GM21737 (cell line): ENCODE measurements at regions not wholly inside any gene's neighbourhood (a gene's known extent, or its start where the extent isn't known, plus 50 kb on each side); places are given as distances from the start of the nearest gene placed in this dataset.
"Not testable (repeated sequence)": the region's sequence is repeated elsewhere in the genome, so short reads cannot be mapped to it uniquely, and the experiment has no call there.

Experiments used
- ATAC-seq: cut with Tn5 transposase; IDR thresholded peaks from one replicate; pipeline ENCODE4 v1.9.1; 2021; ENCODE audit warnings: mild to moderate bottlenecking, moderate library complexity; ENCODE audit not compliant: unreplicated experiment

DNA sequence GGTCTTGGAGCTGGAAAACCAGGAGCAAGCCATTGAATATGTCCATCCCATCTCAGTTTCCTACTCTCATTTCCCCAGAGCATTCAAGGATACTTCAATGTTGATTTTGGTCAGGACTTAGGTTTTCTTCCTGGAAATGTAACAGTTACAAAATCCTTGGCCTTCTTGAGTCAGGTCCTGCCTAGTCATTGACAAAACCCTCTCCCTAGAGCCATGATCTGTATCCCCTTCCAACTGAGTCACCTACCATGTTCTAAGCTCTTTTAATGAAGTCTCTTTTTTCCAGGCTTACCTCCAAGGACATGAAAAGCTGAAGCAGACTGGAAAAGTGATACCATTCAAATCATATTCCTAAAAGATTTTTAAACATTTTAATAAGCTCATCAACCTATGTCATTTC lies 549.2 kb downstream of the GALC start:
- ATAC-seq, result no peak

DNA sequence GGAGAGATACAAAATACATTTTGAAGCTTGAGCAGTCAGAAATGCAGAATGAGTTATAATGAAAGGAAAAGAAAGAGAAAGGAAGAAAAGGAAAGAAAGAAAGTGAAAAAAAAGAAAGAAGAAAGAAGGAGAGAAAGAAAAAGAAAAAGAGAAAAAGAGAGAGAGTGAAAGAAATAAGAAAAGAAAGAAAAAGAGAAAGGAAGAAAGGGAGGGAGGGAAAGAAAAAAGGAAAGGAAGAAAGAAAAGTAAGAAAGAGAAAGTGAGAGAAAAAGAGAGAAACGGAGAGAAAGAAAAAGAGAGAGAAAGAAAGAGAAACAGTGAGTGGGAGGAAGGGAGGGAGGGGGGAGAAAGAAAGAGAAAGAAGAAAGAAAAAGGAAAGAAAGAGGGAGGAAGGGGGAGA lies 549.9 kb downstream of the GALC start:
- no peak for ATAC-seq

DNA sequence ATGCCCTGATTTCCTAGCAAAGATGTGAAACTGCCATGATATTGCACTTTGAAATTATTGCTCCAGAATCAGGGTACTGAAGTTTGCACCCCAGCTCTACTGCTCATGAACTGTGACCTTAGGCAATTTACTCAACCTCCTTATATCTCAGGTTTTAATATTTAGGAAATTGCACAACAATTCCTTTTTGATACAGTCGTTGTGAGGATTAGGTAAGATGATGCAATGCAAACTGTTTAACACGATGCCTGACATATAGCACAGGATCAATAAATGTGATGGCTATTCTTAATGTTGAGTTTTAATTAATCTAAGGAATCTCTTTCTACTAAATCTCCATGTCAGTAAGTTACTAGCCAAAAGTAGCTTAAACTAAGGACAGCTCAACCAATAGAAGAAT lies 555.8 kb downstream of the GALC start:
- no peak for ATAC-seq

DNA sequence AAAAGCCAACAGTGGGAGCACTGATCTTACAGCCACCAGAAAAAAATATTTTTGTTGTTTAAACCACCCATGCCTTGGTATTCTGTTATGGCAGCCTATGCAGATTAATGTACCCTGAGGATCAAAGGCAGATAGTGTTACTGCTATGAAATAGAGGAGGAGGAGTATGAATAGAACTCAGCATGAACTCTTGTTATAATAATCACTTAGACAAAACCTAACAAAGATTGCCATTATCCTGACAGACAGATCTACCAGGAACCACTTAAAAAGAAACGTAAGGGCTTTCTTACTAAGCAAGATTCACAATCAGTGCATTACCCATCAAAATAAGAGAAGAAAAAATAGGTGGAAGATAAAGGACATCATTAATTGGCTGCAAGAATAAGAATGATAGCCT lies 558.3 kb downstream of the GALC start:
- ATAC-seq, result no peak

- no peak for ATAC-seq
These were observed 559.0 kb downstream of the GALC start for GRCh38 chr14:87434011-87434410.

DNA sequence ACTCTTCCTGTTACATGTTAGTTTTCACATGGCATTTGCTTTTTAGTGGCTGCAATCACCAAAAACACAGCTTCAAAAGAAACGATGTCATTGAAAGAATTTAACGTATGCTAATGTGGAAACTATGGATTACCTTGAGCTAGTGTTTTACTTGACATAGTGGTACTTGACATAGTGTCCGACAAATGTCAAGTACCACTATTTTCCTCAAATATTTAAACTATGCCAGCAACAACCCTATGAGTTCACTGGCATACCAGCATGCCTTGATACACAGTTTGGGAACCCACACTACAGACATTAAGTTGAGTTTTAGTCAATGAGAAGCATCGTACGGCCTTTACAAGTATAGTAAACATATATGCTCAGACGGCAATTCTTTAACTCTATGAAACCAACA lies 560.3 kb downstream of the GALC start:
- ATAC-seq, result no peak

GRCh38 chr14:87430810-87431209 lies 562.2 kb downstream of the GALC start:
- no peak for ATAC-seq

DNA sequence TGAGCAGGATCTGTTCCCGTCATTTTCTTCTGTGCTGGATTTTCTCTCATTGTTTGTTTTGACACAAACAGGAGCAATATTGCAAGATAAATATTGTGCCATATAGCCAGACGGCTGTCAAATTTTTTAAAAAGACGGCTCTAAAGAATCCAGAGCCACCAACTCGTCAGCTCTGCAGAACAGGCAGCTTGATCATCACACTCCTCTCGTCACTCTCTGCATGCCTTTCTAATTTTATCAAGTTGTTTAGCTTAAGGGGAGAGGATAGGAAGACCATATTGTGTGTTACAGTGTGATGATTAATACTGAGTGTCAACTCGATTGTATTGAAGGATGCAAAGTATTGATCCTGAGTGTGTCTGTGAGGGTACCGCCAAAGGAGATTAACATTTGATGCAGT lies 562.8 kb downstream of the GALC start:
- no peak for ATAC-seq

GRCh38 chr14:87419925-87420324 lies 573.1 kb downstream of the GALC start:
- no peak for ATAC-seq

GRCh38 chr14:87411370-87411769 lies 581.6 kb downstream of the GALC start:
- ATAC-seq, result no peak

DNA sequence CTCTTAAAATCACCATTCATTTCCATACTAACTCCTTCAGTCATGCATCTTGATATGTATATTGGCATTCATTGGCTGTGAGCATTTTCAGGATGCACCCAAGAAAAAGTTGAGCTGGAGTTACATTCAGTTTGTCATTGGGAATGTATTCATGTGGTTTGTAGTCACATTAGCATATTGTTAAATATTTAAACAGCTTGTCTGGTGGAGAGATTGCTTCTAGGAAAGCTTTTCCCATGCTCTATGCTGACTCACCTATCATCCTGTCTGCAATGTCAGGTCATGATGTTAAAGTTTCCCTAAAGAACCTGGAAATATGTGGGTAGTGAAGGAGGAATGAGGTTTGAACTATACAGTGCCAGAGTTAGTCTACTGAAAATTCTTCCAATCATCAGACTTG lies 583.6 kb downstream of the GALC start:
- no peak for ATAC-seq

- no peak for ATAC-seq
These were observed 585.6 kb downstream of the GALC start for GRCh38 chr14:87407344-87407743.

DNA sequence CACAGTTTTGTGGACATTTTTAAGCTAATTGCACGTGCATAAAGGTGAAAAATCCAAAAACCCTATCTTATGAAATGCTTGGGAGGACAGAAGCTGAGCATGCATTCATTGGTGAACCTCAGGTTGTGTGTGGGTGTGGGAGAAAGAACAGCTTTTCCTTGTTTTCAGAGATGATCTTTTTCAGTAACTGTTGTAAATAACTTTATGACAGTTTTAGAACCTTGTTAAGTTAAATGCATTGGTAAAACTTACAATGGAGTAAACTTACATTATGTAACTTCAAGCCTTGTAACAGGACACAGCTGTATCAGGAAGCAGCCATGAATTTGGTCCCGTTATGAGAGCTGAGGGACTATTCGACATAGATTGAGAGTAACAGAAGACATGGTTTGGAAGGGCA lies 587.4 kb downstream of the GALC start:
- no peak for ATAC-seq

DNA sequence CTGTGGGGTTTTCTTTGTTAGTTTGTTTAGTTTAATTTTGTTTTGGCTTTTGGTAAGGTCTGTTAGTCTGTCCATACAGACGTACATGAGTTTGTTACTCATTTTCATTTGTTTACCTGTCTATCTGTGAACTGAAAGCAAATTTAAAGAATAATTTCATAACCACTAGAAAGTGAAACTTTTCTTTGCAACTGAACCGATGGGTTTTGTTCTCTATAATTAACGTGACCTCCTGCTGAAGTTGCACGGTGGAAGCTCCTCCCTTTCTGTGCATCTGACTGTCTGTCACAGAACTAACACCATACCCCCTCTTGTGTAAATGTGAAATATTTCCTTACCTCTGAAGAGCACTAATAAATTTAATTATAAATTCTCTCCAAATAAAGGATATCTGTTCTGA lies 595.5 kb downstream of the GALC start:
- no peak for ATAC-seq

GRCh38 chr14:87391066-87391465 lies 601.9 kb downstream of the GALC start:
- ATAC-seq, result no peak

DNA sequence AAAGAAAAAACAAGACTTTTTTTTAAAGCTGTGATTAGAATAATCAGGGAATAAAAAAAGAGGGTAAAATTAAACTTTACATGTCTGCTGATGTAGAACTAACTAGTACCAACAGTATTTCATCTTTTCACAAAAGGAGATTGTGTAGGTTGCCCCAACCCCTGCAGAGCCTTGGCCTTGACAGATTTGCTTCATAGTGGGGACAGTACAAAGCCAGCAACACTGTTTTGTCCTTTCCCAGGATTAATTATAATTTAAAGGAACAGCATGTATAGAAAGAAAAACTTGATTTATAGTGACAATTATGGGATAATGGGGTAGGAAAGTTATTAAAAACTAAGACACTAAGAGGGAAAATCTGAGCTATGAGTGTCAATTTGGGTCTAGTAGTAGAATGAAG lies 604.0 kb downstream of the GALC start:
- ATAC-seq, result no peak

DNA sequence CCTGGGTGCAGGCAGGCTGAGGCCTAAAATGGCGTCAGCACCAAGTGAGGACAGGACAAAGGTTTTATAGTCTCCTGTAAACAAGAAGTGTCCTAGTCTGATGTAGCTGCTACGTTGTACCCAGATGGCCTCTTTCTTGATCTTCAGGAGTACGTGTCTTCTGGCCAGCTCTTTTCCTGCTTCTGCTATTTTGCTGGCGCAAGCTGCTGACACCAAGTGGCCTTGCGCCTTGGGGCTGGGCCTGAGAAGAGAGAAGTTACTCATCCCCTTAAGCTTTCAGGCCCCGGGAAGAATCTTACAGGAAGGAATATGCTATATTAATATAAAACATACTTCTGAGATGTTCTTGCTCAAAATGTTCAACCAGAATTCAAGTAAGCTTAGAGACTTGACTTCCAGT lies 605.2 kb downstream of the GALC start:
- no peak for ATAC-seq

DNA sequence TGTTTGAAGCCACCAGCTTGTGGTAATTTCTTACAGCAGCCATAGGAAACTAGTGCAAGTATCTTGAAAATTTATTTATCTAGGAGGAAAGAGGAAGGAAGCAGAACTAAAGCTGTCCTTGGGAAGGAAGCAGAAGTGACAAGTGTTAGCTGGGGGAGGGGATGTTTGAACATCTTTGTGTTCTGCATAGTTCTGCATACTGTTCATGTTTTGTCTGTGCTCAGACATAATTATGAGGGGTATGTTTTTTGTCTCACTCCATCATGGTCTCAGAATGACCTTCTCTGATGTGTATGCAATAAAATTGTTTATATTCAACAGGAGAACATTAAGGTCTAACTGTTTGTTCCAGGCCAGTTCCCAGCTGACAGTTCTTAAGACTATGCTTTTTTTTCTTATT lies 606.5 kb downstream of the GALC start:
- no peak for ATAC-seq

- ATAC-seq, result no peak
These were observed 612.9 kb downstream of the GALC start for GRCh38 chr14:87380054-87380453.

DNA sequence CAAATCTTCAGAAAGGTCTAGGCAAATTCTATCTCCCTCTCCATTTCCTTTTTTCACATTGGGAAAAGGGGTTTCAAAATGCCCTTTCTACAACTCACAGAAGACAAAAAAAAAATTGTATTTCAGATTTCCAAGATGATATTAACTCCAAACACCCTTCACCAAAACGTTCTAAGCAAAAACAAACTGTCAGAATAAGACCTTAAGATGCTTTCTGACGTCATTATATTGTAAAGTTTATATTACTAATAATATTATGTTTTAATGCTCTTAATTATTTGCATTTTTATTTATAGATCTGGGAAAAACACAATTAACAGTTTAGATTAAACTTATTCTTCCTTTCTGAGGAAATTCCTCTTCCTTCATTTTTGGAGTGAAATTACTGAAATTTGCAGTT lies 624.2 kb downstream of the GALC start:
- no peak for ATAC-seq

GRCh38 chr14:87360246-87360645 lies 632.7 kb downstream of the GALC start:
- not testable (repeated sequence) for ATAC-seq

DNA sequence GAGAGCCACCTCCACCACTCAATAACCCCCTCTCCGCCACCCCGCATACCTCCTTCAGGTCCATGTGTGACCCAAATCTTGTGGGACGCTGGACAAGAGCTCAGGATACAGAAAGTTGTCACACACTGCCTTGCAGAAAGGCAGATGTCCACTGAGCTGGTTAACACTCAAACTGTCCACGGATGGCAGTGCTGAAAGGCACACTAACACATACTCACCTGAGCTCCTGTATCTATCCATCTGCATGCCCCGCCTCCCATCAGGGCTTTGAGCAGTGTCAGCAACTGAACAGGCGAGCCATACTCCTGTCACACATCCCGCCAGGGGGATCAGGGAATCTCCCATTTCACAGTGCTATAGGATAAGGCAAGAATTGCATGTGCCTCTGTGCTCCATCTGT lies 642.0 kb downstream of the GALC start:
- no peak for ATAC-seq

DNA sequence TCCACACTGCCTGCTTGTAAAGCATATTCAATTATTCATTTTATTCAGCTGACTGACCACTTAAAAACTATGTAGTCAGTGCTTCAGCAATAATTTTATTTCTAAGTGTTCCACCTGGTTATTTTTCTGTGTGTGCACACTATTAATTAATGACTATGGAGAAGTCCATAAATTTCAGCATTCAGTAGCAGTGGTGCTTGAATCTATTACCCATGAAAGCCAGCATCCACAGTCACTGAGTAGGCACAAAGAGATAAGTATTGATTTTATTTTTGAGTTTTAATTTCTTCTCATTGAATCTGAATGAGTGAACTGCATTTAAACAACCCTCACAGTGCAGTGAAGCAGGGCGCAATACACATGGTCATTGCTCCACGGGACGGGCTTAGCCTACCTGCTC lies 643.1 kb downstream of the GALC start:
- no peak for ATAC-seq

DNA sequence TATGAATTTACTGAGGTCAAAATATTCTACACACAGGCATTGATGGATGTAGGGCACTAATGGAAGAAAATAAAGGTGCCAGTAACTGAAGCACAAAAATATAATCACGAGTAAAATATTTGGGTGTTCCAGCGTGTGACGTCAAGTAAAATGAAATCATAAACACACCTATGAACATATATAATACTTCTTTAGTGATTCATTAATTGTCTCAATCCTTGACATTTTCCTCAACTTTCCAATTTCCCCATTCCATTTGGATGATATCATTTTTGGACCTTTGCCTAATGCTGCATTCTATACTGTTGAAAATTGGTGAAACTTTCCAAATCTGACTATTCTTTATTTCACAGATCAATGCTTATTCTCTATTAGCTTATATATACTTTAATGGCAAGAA lies 649.3 kb downstream of the GALC start:
- no peak for ATAC-seq
